ENCODE measurements at regions not wholly inside any gene's neighbourhood (a gene's known extent, or its start where the extent isn't known, plus 50 kb on each side); places are given as distances from the start of the nearest gene placed in this dataset.

DNA sequence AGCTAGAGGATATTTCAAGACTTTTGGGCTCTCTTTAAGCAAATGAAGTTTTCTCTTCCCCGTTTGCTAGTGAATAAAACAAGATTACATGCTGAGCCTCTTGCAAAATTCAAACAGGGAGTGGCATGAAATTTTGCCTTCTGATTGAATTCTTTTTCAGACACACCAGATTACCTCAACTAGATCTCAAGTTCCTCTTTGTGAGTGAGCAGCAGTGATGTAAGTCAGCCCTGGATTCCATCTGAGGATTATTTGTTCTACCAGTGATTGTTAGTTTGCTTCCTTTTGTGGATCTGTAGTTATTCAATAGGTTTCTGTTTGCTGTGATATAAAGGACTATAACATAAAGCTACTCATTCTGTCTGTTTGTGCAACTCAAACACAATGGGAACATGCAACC, 407.7 kb downstream of the LMO7 start:
- Histone ChIP-seq H3F3A (replicated peaks; ENCODE audit: insufficient read depth) (no peaks in the 10 kb centered on the region), H4K20me1 (ENCODE audit: insufficient read depth) (no peaks in the 10 kb centered on the region), H3K9me2 (no peaks in the 10 kb centered on the region), H3K27me3 (ENCODE audit: insufficient read depth) (no peaks in the 10 kb centered on the region), H3K79me2 (ENCODE audit: insufficient read depth) (no peaks in the 10 kb centered on the region), H3K4me3 (ENCODE audit: low read depth in 2 of 2, low read length in 1 of 2) (no peak overlapping the region), H3K27ac (ENCODE audit: low read depth in 2 of 2, low read length in 1 of 2) (no peak overlapping the region), H3K36me3 (replicated peaks in 1 of 2; ENCODE audit: control insufficient read depth in 1 of 2, insufficient read depth in 2 of 2, low read length in 1 of 2) (no peaks in the 10 kb centered on the region), H3K9me3 (no peaks in the 10 kb centered on the region), H3K9ac (no peak overlapping the region), H2AFZ (ENCODE audit: low read depth) (no peak overlapping the region), H3K4me1 (ENCODE audit: control insufficient read depth in 1 of 2, insufficient read depth in 2 of 2, low read depth in 1 of 2, low read length in 1 of 2) (no peaks in the 10 kb centered on the region), H3K4me2 (no peak overlapping the region)
- ChIA-PET CTCF (no interaction called here), POLR2A (no interaction called here)
- TF ChIP-seq MXI1 (IDR thresholded peaks at IDR 0.05; ENCODE audit: low read depth, low read length) (no peak), TAF1 (IDR thresholded peaks at IDR 0.05; ENCODE audit: borderline replicate concordance, low read depth, low read length) (no peak), POLR2AphosphoS5 (IDR thresholded peaks at IDR 0.05; ENCODE audit: low read depth, low read length) (no peak), TEAD4 (IDR thresholded peaks at IDR 0.05; ENCODE audit: borderline replicate concordance, insufficient read depth) (no peak)
- TF ChIP-seq, protein P1, sequence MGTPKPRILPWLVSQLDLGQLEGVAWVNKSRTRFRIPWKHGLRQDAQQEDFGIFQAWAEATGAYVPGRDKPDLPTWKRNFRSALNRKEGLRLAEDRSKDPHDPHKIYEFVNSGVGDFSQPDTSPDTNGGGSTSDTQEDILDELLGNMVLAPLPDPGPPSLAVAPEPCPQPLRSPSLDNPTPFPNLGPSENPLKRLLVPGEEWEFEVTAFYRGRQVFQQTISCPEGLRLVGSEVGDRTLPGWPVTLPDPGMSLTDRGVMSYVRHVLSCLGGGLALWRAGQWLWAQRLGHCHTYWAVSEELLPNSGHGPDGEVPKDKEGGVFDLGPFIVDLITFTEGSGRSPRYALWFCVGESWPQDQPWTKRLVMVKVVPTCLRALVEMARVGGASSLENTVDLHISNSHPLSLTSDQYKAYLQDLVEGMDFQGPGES (IDR thresholded peaks at IDR 0.05; ENCODE audit: low read depth, low read length) = no peak
- TF ChIP-seq, protein P2, sequence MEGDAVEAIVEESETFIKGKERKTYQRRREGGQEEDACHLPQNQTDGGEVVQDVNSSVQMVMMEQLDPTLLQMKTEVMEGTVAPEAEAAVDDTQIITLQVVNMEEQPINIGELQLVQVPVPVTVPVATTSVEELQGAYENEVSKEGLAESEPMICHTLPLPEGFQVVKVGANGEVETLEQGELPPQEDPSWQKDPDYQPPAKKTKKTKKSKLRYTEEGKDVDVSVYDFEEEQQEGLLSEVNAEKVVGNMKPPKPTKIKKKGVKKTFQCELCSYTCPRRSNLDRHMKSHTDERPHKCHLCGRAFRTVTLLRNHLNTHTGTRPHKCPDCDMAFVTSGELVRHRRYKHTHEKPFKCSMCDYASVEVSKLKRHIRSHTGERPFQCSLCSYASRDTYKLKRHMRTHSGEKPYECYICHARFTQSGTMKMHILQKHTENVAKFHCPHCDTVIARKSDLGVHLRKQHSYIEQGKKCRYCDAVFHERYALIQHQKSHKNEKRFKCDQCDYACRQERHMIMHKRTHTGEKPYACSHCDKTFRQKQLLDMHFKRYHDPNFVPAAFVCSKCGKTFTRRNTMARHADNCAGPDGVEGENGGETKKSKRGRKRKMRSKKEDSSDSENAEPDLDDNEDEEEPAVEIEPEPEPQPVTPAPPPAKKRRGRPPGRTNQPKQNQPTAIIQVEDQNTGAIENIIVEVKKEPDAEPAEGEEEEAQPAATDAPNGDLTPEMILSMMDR (IDR thresholded peaks at IDR 0.05) = no peak
- DNase-seq = no peak
- WGBS (ENCODE audit: low lambda C conversion rate) = 30% methylated on average over 1 of the region's 1 CpG

DNA sequence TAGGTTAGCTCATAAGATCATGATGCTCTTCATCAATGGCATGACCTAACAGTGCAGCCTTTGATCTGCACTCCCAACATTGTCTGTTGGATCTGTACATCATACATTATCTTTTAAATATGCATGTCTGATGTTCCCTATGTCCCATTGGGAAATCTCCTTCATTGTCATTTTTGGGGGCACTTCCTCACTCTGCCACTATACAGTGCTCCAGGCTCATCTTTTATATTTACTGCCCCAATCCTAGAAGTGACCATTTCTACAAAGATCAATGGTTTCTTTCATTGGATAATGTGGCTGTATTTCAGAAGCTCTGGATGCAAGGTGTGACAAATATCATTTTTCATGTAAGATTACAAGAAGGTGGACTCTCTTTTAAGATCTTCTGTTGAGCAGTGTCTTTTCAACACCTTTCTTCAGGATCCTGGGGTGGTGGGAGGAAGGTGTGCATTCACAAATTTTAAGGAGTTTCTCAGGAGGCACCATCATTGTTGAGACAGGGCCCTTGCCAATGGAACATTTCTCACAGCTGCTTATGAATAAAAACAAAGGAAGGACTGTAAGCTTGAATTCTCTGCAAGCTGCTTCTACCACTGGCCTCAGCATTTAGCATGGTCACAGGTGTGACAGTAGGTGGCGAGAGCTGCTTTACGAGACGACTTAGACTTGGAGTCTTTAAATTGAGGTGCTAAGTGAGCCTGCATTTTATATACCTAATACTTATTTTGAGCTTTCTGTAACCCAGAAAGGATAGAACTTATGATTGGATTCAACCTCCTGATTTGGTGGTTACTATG, 403.0 kb downstream of the LMO7 start:
- no peaks in the 10 kb centered on the region for H3K9me2 ChIP-seq
- H3K9ac ChIP-seq = no peak overlapping the region
- peaks cover 0 to 5% of the 10 kb centered on the region in 2 experiments; a peak in 1 of 4 replicates for H3K4me1 ChIP-seq (ENCODE audit: control insufficient read depth in 1 of 2, insufficient read depth in 2 of 2, low read depth in 1 of 2, low read length in 1 of 2)
- POLR2A ChIA-PET = no interaction called here
- no peaks in the 10 kb centered on the region for H3K36me3 ChIP-seq (replicated peaks in 1 of 2; ENCODE audit: control insufficient read depth in 1 of 2, insufficient read depth in 2 of 2, low read length in 1 of 2)
- WGBS (ENCODE audit: low lambda C conversion rate) = 55% methylated on average over 3 of the region's 3 CpGs
- H3K4me3 ChIP-seq (ENCODE audit: low read depth in 2 of 2, low read length in 1 of 2) = no peak overlapping the region
- TF ChIP-seq JUND (IDR thresholded peaks at IDR 0.05) = no peak
- TF ChIP-seq MXI1 (IDR thresholded peaks at IDR 0.05; ENCODE audit: low read depth, low read length) = no peak
- TF ChIP-seq, protein P3, sequence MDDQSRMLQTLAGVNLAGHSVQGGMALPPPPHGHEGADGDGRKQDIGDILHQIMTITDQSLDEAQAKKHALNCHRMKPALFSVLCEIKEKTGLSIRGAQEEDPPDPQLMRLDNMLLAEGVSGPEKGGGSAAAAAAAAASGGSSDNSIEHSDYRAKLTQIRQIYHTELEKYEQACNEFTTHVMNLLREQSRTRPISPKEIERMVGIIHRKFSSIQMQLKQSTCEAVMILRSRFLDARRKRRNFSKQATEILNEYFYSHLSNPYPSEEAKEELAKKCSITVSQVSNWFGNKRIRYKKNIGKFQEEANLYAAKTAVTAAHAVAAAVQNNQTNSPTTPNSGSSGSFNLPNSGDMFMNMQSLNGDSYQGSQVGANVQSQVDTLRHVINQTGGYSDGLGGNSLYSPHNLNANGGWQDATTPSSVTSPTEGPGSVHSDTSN (IDR thresholded peaks at IDR 0.05) = no peak
- TF ChIP-seq FOXM1 (IDR thresholded peaks at IDR 0.05; ENCODE audit: low read depth) = no peak
- TF ChIP-seq, protein P2 (IDR thresholded peaks at IDR 0.05) = no peak
- TF ChIP-seq RFX5 (IDR thresholded peaks at IDR 0.05; ENCODE audit: low read length) = no peak
- TF ChIP-seq TCF12 (IDR thresholded peaks at IDR 0.05) = no peak
- TF ChIP-seq FOSL2 (IDR thresholded peaks at IDR 0.05; ENCODE audit: borderline replicate concordance, low read depth) = no peak
- H3F3A ChIP-seq (replicated peaks; ENCODE audit: insufficient read depth) = no peaks in the 10 kb centered on the region
- no peak overlapping the region for H3K27ac ChIP-seq (ENCODE audit: low read depth in 2 of 2, low read length in 1 of 2)
- H3K27me3 ChIP-seq (ENCODE audit: insufficient read depth) = no peaks in the 10 kb centered on the region; the same call in 1 of the 2 replicates
- DNase-seq = no peak
- H2AFZ ChIP-seq (ENCODE audit: low read depth) = no peak overlapping the region
- no peaks in the 10 kb centered on the region for H3K79me2 ChIP-seq (ENCODE audit: insufficient read depth)
- CTCF ChIA-PET = interaction anchor here (0.8 to 1.4 kb wide), 6 partner anchors 95 to 856 kb away, joined by 3 to 4 read pairs (median 3); no protein-coding TSS in a partner anchor
- no peak overlapping the region for H3K4me2 ChIP-seq
- H3K9me3 ChIP-seq = no peaks in the 10 kb centered on the region
- no peaks in the 10 kb centered on the region for H4K20me1 ChIP-seq (ENCODE audit: insufficient read depth)
